Stimulated activated CD4-positive, alpha-beta T cell treated with anti-CD3 and anti-CD28 coated beads, Interleukin-12 subunit alpha, Interleukin-12 subunit beta, amount 100 ng/mL, for 24 hours (primary cell): ENCODE measurements at regions not wholly inside any gene's neighbourhood (a gene's known extent, or its start where the extent isn't known, plus 50 kb on each side); places are given as distances from the start of the nearest gene placed in this dataset.

Source experiments
- DNase-seq, 2 experiments: peaks; one replicate each; pipeline ENCODE4 v3.0.0-alpha.2; 2020; ENCODE audit warnings: low read depth in 2 of 2

DNA sequence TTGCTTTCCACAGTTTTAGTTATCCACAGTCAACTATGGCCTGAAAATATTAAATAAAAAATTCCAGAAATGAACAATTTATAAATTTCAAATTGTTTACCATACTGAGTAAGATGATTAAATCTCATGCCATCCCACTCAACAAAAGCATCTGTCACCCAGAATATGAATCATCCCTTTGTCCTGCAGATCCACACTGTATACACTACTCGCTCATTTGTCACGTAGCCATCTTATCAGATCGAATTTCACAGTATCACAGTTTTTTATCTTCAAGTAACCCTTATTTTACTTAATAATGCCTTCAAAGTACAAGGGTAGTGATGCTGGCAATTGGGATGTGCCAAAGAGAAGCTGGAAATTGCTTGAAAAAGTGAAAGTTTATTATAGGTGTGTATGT lies 291.8 kb upstream of the LRATD1 start:
- no peak for DNase-seq

DNA sequence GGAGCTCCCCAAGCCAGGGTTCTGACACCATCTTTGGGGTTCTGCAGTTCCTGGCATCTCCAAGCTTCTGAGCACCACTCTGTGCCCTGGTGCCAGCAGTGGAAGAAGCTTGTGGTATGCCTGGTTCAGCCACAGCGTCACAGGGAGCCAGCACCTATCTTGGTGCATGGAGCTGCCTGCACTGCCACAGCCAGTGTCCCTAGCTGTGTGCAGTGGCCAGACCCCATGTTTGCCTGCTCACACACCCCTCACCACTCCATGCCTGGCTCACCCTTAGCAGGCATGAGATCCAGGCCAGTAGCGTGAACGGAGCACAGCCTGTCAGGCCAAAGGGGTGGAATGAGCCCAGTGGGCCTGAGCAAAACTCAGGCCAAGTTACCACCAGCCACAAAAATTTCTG lies 290.2 kb upstream of the LRATD1 start:
- no peak for DNase-seq

DNA sequence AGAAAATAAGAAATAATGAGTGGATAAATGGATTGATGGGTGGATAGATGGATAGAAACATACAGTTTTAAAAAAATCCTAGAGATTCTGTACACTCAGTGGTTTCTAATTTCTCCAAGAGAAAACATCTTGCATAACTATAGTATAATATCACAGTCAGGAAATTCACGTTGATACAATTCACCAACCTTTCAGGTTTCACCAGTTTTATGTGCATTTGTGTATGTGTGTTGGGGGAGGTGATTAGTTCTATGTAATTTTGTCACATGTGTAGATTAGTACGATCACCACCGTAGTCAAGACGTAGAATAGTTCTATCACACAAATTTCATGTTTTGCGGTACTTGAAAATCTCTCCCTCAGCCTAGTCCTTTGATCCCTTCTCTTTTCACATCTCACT lies 288.2 kb upstream of the LRATD1 start:
- DNase-seq = no peak

DNA sequence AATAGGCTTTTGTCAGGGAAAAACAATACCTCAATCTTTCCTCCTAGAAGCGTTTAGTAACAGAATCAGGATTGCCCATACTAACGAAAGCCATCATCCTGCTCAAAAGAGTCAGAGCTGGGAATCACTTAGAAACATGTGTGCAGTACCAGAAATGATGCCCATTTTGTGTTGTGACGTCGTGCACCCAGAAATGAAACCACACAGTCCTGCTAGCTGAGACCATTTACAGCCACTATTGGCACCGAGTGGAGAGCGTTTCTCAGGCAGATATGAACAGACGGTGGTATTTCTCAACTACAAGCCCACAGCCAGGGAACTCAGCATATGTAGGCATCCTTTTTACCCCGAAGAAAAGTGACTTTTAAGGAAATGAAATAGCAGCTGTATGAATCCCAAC lies 284.3 kb upstream of the LRATD1 start:
- DNase-seq = no peak

DNA sequence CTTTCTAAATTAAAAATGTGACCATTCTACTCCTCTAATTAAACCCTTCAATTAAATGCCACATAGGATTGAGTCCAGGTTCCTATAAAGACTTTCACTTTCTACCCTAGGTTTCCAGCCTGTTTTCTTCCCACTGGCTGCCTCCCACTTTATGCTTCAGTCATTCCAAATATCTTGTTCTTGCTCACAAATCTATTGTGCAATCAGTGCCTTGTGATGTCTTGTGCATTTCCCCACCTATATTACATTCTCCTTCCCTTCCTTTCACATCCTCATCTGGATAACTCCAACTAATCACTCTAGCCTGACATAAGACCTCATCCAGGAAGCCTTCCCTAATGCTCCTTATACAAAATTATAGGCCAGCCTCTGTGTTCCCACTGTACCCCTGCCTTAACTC lies 281.7 kb upstream of the LRATD1 start:
- DNase-seq = no peak

- DNase-seq = no peak
Observed at GRCh38 chr2:14352067-14352466, 280.4 kb upstream of the LRATD1 start.

DNA sequence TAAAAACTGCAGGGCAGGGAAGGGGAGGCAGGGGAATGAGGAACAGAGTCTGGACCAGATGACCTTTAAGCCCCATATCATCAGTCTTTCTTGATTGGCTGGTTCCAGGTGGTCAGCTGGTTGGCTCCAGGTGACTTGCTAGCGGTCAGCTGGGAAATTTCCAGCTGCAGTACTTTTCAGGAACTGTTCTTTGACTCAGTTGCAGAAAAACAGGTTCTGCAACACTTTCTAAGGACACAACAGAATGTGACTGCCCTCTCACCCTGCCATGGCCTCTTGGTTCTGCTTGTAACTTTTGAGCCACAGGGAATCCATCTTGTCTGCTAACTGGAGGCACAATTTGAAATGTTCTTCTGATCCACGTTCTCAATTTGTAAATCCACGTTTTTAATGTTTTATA lies 278.3 kb upstream of the LRATD1 start:
- no peak for DNase-seq

GRCh38 chr2:14355102-14355501 lies 277.4 kb upstream of the LRATD1 start:
- no peak for DNase-seq

GRCh38 chr2:14358339-14358738 lies 274.2 kb upstream of the LRATD1 start:
- DNase-seq = no peak

DNA sequence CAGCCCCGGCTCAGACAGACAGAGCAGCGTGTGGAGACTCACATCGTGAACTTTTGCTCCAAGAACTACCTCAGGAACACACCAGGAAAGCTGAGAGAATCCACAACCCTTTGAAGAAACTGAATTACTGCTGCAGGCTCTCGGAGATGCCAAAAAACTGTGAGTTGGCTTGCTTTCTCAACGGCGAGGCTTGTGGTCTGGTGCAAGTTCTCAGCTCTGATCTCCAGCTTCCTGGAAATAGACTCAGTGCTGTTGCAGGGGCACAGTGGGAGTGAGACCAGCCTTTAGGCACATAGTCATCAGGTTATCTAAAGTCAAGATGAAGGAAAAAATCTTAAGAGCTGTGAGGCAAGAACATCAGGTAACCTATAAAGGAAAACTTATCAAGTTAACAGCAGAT lies 273.7 kb upstream of the LRATD1 start:
- no peak for DNase-seq

- no peak for DNase-seq
Observed at GRCh38 chr2:14363137-14363536, 269.4 kb upstream of the LRATD1 start.

DNA sequence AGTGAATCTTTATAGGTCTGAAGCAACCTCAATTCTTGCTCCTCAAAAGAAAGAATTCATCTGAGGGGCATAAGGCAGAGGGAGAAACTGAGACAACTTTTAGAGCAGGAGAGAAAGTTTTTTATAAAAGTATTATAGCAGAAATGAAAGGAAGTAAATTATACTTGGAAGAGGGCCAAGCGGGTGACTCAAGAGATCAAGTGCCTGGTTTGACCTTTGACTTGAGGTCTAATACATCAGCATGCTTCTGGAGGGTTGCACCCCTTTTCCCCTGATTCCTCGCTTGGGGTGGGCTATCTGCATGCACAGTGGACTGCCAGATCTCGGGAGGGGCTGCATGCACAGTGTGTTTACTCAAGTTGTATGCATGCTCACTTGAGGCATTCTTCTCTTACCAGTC lies 268.5 kb upstream of the LRATD1 start:
- no peak for DNase-seq

DNA sequence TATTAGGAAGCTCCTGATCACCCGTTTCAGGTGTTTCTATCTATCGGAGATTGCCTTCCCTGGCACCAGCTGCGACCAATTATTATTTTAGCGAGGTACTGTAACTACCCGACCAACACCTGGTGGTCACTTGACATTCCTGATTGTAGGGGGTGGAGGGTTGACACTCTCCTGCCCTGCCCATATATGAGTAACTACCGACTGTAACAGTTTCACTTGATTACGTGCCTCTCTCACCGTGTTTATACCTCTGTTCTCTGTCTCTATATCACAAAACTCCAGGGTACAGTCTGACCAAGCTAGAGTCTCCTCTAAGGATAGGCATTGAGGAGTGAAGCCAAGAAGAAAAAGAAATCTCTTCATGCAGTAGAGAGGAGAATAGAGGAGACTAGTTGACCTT lies 268.0 kb upstream of the LRATD1 start:
- no peak for DNase-seq

GRCh38 chr2:14385043-14385442 lies 247.5 kb upstream of the LRATD1 start:
- DNase-seq = no peak

DNA sequence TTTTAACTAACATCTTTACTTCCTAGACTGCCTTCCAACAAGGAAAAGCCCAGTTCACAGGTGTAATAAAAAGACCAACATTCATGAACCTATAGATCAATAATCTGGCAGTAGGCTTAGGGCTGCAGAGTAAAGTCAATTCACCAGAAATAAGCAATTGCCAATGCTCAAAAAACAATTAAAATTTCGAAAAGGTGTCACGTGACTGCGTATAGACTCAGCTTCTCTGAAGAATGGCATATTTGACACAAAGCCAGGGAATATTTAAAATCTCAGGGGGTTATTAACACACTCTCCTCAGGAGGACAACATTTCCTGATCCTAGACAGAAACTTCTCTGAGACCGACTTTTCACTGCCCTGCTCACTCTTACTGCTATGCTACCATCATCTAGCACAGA lies 245.2 kb upstream of the LRATD1 start:
- no peak for DNase-seq

DNA sequence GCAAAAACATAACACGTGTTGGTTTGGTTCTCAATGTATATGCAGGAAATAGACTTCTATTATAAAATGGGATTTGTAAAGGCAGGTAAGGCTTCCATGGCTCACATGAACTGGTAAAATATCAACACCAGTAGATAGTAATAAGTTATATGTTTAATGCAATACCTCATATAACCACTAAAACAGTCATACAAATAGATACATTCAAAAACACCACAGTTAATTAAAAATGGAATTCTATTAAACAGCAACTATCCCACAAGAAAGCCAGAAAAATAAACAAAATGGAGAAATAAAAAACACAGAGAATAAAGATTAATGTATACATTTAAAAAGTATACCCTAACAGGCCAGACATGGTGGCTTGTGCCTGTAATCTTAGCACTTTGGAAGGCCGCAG lies 243.8 kb upstream of the LRATD1 start:
- DNase-seq = no peak

DNA sequence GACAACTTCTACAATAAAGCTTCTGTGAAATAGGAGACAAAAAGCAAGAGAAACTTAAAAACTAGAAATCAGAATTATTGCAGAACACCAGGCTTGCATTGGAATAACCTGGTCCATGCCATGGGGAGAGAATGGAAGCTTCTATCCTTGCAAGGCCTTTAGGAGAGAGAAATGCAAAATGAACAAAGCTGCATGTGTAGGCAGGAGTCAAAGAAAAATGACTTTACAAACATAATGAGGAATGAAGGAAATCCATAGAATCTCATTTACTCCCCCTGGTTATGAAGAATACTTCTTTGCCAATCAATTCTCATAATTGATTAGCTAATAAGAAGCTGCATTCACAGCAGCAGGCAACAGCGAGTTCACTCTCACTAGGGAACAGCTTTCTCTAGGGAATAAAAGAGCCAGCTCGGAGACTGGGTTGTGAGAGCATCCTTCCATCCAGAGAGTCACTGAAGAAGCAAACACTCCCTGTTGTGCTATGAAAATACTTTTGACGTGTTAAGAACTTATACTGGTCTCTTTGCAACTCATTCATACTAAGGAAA lies 235.9 kb upstream of the LRATD1 start:
- DNase-seq = no peak

DNA sequence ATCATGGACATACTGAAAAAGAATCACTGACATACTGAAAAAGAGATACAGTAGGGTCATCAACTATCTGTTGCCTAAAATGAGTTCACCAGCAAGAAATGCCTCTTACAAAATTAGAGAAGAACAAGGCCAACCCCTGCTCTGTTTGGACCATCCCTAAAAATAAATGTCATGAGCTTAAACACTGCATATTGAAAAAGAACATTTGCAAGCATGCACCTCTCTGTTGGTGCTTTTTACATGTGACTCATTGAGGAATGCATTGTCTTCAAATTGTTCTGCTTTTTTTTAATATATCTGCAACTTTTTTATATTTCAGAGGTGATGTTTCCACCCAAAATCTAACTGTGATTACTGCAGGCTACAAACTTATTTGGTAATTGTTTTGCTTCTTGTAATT lies 233.9 kb upstream of the LRATD1 start:
- no peak for DNase-seq

GRCh38 chr2:14401873-14402272 lies 230.6 kb upstream of the LRATD1 start:
- no peak for DNase-seq

- DNase-seq = no peak
Observed at GRCh38 chr2:14408695-14409094, 223.8 kb upstream of the LRATD1 start.

GRCh38 chr2:14417551-14417950 lies 215.0 kb upstream of the LRATD1 start:
- no peak for DNase-seq

GRCh38 chr2:14418115-14418514 lies 214.4 kb upstream of the LRATD1 start:
- DNase-seq = no peak

DNA sequence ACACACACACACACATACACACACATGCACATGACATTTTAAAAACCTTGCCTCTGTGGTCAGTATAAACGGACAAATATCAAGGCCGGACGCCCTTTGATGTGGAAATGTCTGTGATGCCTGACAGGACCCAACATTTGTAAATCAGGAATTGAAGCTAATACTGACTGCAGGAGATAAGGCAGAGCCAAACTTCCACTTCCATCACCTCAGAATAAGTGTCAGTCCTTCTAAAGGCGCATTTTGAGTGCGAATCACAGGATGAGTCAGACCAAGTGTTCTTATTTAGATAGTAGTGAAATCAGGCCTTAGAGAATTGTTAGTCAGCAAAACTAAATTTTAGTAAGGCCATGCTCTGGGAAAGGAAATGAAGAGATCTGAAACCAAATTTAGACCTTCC lies 211.7 kb upstream of the LRATD1 start:
- no peak for DNase-seq

DNA sequence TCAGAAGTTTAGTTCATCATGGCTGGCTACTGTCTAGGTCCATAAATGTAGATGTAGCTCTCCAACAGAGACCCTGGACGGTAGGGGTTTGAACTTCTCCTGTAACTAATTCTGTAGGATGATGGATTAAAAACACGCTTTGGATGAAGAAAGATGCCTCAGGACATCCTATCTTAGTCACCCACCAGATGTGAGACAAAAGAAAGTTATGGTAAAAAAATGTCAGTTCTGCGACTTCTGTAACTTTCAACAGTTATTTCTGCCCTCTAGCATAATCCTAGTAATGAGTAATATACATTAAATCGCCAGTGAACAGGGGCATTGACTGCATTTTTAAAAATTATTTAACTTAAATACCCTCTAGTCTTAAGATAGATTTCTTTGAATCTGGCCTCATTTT lies 210.1 kb upstream of the LRATD1 start:
- DNase-seq = no peak
